Erythroblast (primary cell): ENCODE measurements at regions not wholly inside any gene's neighbourhood (a gene's known extent, or its start where the extent isn't known, plus 50 kb on each side); places are given as distances from the start of the nearest gene placed in this dataset.

ENCODE experiments used
- GATA1 ChIP-seq: IDR thresholded peaks from 2 replicates; pipeline ENCODE4 v1.6.1; 2011; ENCODE audit warnings: low read depth, mild to moderate bottlenecking, control low read depth, low read length, moderate library complexity
- POLR2A ChIP-seq: IDR thresholded peaks from 2 replicates; pipeline ENCODE4 v1.6.1; 2011; ENCODE audit warnings: mild to moderate bottlenecking, low read length

DNA sequence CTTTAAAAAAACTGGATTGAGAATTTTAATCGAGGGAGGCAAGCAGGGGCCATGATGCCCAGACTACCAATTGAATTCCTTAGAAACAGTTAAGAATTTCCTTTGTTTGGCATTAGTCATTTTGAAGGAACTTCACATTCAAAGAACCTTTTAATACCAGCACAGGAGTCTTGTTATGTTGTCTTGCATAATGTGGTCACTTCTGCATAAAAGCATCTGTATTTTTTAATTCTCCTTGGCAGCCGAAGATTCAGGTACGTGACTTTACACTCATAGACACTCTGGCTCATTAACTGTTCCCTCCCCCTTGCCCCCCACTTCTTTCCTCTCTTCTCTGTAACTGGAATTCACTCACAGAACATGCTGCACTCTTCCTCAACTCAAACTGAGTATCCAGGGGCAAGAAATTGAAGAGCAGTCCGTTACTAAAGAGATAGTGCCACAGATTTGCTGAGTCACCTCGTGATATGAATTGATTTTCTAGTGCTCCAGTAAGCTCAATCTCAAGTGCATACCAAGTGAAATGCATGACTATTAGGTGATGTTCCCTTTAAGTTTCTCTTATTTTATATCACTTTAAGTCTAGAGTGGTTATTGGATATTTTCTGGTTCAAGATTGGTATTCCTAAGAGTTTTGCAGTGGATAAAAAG, 572.2 kb upstream of the SOX9 start:
- no peak for TF ChIP-seq POLR2A
- no peak for TF ChIP-seq GATA1
